ENCODE measurements at regions not wholly inside any gene's neighbourhood (a gene's known extent, or its start where the extent isn't known, plus 50 kb on each side); places are given as distances from the start of the nearest gene placed in this dataset.

DNA sequence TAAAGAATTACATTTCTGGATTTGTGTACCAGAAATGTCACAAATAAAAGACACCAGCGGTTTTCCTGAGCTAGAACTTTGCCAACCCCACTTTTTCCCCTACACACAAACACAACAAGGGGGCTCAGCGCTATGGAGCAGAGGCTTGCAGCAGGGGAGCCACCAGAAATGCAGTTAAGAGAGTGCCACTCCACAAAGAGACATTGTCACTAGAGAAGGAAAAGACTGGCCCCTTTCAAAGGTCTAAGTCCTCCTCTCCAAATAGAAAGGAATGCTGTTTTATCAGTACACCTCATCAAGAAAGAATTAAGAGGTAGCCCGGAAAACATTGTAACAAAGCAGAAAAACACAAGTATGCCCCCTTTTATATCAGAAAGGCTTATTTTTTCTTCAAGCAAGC, 419.5 kb downstream of the HNRNPD start:
- H3K9me3 ChIP-seq, result no peaks in the 10 kb centered on the region
- H3K27me3 ChIP-seq, result no peaks in the 10 kb centered on the region
- DNase-seq, result no peak
- TF ChIP-seq, protein P1, sequence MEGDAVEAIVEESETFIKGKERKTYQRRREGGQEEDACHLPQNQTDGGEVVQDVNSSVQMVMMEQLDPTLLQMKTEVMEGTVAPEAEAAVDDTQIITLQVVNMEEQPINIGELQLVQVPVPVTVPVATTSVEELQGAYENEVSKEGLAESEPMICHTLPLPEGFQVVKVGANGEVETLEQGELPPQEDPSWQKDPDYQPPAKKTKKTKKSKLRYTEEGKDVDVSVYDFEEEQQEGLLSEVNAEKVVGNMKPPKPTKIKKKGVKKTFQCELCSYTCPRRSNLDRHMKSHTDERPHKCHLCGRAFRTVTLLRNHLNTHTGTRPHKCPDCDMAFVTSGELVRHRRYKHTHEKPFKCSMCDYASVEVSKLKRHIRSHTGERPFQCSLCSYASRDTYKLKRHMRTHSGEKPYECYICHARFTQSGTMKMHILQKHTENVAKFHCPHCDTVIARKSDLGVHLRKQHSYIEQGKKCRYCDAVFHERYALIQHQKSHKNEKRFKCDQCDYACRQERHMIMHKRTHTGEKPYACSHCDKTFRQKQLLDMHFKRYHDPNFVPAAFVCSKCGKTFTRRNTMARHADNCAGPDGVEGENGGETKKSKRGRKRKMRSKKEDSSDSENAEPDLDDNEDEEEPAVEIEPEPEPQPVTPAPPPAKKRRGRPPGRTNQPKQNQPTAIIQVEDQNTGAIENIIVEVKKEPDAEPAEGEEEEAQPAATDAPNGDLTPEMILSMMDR (IDR thresholded peaks at IDR 0.05; ENCODE audit: low read depth, low read length), result no peak
- no peaks in the 10 kb centered on the region for H3K36me3 ChIP-seq
- H3K4me3 ChIP-seq (ENCODE audit: low read depth, low read length), result no peak overlapping the region
- H3K4me1 ChIP-seq, result no peaks in the 10 kb centered on the region

DNA sequence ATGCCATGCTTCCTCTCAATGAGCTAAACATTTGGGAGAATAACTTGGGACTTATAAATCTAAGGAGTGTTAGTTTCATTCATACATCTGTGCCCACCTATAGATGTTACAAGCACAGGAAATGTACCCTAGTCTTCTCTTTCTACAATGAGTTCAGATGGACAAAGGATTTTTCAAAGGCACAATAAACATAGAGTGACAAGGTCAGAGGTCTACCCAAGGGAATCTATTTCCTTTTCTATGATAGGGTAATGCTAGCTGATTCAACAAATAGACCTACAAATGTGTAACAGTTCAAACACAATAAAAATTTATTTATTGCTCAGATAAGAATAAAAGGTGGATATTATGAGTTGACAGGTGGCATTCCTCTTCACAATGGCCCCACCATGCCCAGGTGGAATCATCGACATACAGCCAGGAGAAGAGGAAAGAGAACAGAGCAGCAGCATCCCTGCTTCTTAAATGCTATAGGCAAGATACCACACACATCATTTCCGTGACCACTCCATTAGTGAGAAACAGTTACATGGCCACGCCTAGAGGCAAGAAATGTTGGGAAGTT, 421.8 kb downstream of the HNRNPD start:
- no peaks in the 10 kb centered on the region for H3K27me3 ChIP-seq
- no peaks in the 10 kb centered on the region for H3K4me1 ChIP-seq
- no peak overlapping the region for H3K4me3 ChIP-seq (ENCODE audit: low read depth, low read length)
- TF ChIP-seq, protein P1 (IDR thresholded peaks at IDR 0.05; ENCODE audit: low read depth, low read length), result no peak
- DNase-seq, result no peak
- no peaks in the 10 kb centered on the region for H3K36me3 ChIP-seq
- H3K9me3 ChIP-seq, result no peaks in the 10 kb centered on the region

DNA sequence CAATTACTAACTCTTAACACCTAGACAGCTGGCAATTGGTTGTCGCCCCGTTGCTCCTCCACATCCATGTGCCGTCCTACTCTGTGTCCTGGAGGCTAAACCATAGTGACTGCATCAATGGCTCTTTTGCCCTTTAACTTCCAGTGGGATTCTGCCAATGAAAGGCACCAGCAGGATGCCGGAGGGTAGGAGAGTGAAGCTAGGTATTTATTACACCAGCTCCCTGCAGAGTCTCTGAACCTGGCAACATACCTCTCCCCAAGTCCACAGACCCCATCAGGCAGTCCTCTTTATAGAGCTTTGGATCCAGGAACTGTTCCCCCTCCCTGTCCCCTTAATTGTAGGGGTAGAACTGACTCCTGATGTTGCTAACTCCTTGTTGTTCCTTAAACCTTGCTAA, 426.8 kb downstream of the HNRNPD start:
- no peaks in the 10 kb centered on the region for H3K9me3 ChIP-seq
- no peaks in the 10 kb centered on the region for H3K27me3 ChIP-seq
- no peak overlapping the region for H3K4me3 ChIP-seq (ENCODE audit: low read depth, low read length)
- no peak for DNase-seq
- H3K4me1 ChIP-seq, result no peaks in the 10 kb centered on the region
- no peaks in the 10 kb centered on the region for H3K36me3 ChIP-seq
- TF ChIP-seq, protein P1 (IDR thresholded peaks at IDR 0.05; ENCODE audit: low read depth, low read length), result no peak

DNA sequence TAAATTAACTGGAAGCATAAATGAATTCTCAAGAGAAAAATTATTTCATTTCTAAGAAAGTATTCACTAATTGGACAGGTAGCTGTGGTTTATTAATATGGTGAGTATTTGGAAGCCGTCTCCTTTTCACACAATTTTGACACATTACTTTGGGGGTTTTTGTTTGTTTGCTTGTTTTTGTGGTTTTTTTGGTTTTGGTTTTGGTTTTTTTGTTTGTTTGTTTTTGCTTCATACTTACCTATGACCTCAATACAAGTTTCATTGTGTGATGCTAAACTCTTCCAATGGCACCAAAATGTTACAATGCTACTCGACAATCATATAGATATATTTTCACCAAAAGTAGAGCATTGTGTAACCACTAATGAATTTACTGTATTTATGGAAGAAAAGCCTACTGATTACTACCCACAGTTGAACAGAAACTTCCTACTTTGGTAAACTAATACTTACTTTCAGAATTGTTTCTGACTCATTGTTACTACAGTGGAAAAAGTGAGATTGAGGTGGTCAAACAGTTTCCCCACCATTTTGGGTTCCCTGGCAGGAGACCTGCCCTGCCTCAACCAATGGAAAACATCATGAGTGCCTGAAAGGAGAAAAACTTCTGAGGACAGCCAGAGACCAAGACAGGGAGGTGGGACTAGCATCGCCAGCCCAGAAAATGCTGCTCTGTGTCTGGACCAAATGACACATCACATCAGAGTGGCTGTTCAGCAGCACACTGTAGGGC, 443.1 kb downstream of the HNRNPD start:
- TF ChIP-seq, protein P1 (IDR thresholded peaks at IDR 0.05; ENCODE audit: low read depth, low read length), result no peak
- Histone ChIP-seq H3K27me3 (no peaks in the 10 kb centered on the region), H3K9me3 (no peaks in the 10 kb centered on the region), H3K4me3 (ENCODE audit: low read depth, low read length) (no peak overlapping the region), H3K36me3 (no peaks in the 10 kb centered on the region), H3K4me1 (no peaks in the 10 kb centered on the region)
- no peak for DNase-seq

DNA sequence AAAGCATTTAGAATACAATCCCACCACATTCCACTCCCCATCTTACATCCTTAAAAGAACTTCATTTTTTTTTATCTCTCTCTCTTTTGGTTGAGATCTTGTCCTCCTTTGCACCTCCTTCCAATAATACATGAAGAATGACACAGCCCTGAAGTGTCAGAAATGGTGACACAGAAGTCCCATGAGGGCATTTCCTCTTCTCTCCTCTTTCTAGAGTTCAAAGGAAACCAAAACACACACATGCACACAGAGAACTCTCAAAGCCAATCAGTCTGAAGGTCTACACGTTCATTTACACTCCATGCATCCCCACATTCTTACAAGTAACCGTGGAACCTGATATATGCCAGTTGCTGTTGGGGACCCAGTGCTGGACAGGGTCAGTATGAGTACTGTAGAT, 450.7 kb downstream of the HNRNPD start:
- H3K4me3 ChIP-seq (ENCODE audit: low read depth, low read length), result no peak overlapping the region
- H3K4me1 ChIP-seq, result no peaks in the 10 kb centered on the region
- no peaks in the 10 kb centered on the region for H3K9me3 ChIP-seq
- H3K27me3 ChIP-seq, result no peaks in the 10 kb centered on the region
- TF ChIP-seq, protein P1 (IDR thresholded peaks at IDR 0.05; ENCODE audit: low read depth, low read length), result no peak
- no peaks in the 10 kb centered on the region for H3K36me3 ChIP-seq
- DNase-seq, result no peak

DNA sequence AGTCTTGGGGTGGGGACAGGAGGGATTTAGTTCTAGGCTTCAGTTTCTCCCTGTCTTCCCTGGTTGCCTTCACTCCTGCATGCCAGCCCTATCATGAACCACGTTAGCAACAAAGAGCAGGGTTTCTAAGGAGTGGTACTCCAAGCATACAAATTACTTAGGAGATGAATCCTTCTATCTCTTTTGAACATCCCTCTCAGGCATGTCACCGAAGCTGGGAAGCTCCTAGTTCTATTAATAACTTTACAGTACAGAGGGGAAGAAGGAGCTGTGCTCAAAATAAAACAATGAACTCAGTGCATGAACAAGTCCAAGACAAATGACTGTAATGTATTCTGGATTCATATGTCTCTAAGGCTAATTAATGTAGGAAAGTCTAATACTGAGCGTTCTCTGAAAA, 450.6 kb upstream of the RASGEF1B start:
- TF ChIP-seq, protein P1 (IDR thresholded peaks at IDR 0.05; ENCODE audit: low read depth, low read length), result no peak
- DNase-seq, result no peak
- Histone ChIP-seq H3K9me3 (no peaks in the 10 kb centered on the region), H3K36me3 (no peaks in the 10 kb centered on the region), H3K4me3 (ENCODE audit: low read depth, low read length) (no peak overlapping the region), H3K27me3 (no peaks in the 10 kb centered on the region), H3K4me1 (no peaks in the 10 kb centered on the region)

Measured in BE2C (cell line).